ENCODE measurements at regions not wholly inside any gene's neighbourhood (a gene's known extent, or its start where the extent isn't known, plus 50 kb on each side); places are given as distances from the start of the nearest gene placed in this dataset.
"Not testable (repeated sequence)": the region's sequence is repeated elsewhere in the genome, so short reads cannot be mapped to it uniquely, and the experiment has no call there.

GRCh38 chr7:97928844-97929243 lies 56.6 kb upstream of the ASNS start:
- not testable (repeated sequence) for DNase-seq

GRCh38 chr7:97927790-97928748 lies 55.9 kb upstream of the ASNS start:
- DNase-seq, result peak; percentile 58 to 65
